ENCODE measurements at regions not wholly inside any gene's neighbourhood (a gene's known extent, or its start where the extent isn't known, plus 50 kb on each side); places are given as distances from the start of the nearest gene placed in this dataset.

- no peak for DNase-seq (ENCODE audit: low read depth in 4 of 4, low spot score in 3 of 4)
Measured at GRCh38 chr2:3138621-3139020, 239.0 kb downstream of the EIPR1 start.

GRCh38 chr2:3137651-3138300, 239.8 kb downstream of the EIPR1 start:
- no peak for DNase-seq (ENCODE audit: low read depth in 4 of 4, low spot score in 3 of 4)

GRCh38 chr2:3135676-3136075, 241.9 kb downstream of the EIPR1 start:
- DNase-seq (ENCODE audit: low read depth in 4 of 4, low spot score in 3 of 4) = no peak

GRCh38 chr2:3134026-3134571, 243.5 kb downstream of the EIPR1 start:
- no peak for DNase-seq (ENCODE audit: low read depth in 4 of 4, low spot score in 3 of 4)

GRCh38 chr2:3132966-3133365, 244.7 kb downstream of the EIPR1 start:
- DNase-seq (ENCODE audit: low read depth in 4 of 4, low spot score in 3 of 4) = no peak

- no peak for DNase-seq (ENCODE audit: low read depth in 4 of 4, low spot score in 3 of 4)
Measured at GRCh38 chr2:3132466-3132865, 245.2 kb downstream of the EIPR1 start.

- DNase-seq (ENCODE audit: low read depth in 4 of 4, low spot score in 3 of 4) = no peak
Measured at GRCh38 chr2:3131636-3132326, 245.8 kb downstream of the EIPR1 start.

- DNase-seq (ENCODE audit: low read depth in 4 of 4, low spot score in 3 of 4) = no peak
Measured at GRCh38 chr2:3130889-3131635, 246.6 kb downstream of the EIPR1 start.

- DNase-seq (ENCODE audit: low read depth in 4 of 4, low spot score in 3 of 4) = no peak
Measured at GRCh38 chr2:3130444-3130843, 247.2 kb downstream of the EIPR1 start.

GRCh38 chr2:3129867-3130266, 247.8 kb downstream of the EIPR1 start:
- DNase-seq (ENCODE audit: low read depth in 4 of 4, low spot score in 3 of 4) = no peak

- DNase-seq (ENCODE audit: low read depth in 4 of 4, low spot score in 3 of 4) = no peak
Measured at GRCh38 chr2:3128786-3129185, 248.8 kb downstream of the EIPR1 start.

- DNase-seq (ENCODE audit: low read depth in 4 of 4, low spot score in 3 of 4) = no peak
Measured at GRCh38 chr2:3127710-3128109, 249.9 kb downstream of the EIPR1 start.

- no peak for DNase-seq (ENCODE audit: low read depth in 4 of 4, low spot score in 3 of 4)
Measured at GRCh38 chr2:3126911-3127621, 250.6 kb downstream of the EIPR1 start.

GRCh38 chr2:3126171-3126910, 251.3 kb downstream of the EIPR1 start:
- no peak for DNase-seq (ENCODE audit: low read depth in 4 of 4, low spot score in 3 of 4)

- no peak for DNase-seq (ENCODE audit: low read depth in 4 of 4, low spot score in 3 of 4)
Measured at GRCh38 chr2:3125761-3126130, 251.9 kb downstream of the EIPR1 start.

- DNase-seq (ENCODE audit: low read depth in 4 of 4, low spot score in 3 of 4) = no peak
Measured at GRCh38 chr2:3125001-3125760, 252.4 kb downstream of the EIPR1 start.

- no peak for DNase-seq (ENCODE audit: low read depth in 4 of 4, low spot score in 3 of 4)
Measured at GRCh38 chr2:3122525-3122924, 255.1 kb downstream of the EIPR1 start.

- no peak for DNase-seq (ENCODE audit: low read depth in 4 of 4, low spot score in 3 of 4)
Measured at GRCh38 chr2:3121601-3122000, 256.0 kb downstream of the EIPR1 start.

- no peak for DNase-seq (ENCODE audit: low read depth in 4 of 4, low spot score in 3 of 4)
Measured at GRCh38 chr2:3117650-3118216, 259.9 kb downstream of the EIPR1 start.

Data from right renal pelvis (tissue), 4 donors.